Stimulated activated CD4-positive, alpha-beta T cell treated with anti-CD3 and anti-CD28 coated beads, Interleukin-1b, Interleukin-23, amount 100 ng/mL, for 48 hours (primary cell): ENCODE measurements at regions not wholly inside any gene's neighbourhood (a gene's known extent, or its start where the extent isn't known, plus 50 kb on each side); places are given as distances from the start of the nearest gene placed in this dataset.
"Not testable (repeated sequence)": the region's sequence is repeated elsewhere in the genome, so short reads cannot be mapped to it uniquely, and the experiment has no call there.

Experiments used
- DNase-seq: peaks from one replicate; pipeline ENCODE4 v3.0.0-alpha.2; 2020

DNA sequence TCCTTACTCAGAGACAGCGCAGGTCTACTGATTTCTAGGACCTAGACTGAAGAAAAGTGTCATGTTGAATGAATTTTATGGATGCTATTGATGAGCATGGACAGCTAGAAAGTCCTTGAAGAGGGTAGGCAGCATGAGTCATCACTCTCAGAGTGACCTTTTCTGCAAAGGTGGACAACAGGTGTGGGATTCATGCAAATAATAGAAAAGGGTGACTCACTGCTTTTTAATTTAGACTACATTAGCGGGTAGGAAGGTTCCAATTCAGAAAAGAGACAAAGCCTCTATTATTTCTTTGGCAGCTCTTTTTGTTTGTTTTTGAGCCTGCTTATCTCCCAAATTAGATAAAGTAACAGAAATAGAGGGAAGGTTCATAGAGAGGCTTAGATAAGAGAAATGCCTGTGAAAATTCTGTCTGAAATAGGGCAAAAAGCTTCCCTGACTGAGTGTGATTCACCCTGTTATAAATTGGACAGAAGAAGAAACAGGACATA lies 191.4 kb downstream of the TENT5A start:
- no peak for DNase-seq

GRCh38 chr6:81557811-81558210 lies 194.7 kb downstream of the TENT5A start:
- DNase-seq, result no peak

DNA sequence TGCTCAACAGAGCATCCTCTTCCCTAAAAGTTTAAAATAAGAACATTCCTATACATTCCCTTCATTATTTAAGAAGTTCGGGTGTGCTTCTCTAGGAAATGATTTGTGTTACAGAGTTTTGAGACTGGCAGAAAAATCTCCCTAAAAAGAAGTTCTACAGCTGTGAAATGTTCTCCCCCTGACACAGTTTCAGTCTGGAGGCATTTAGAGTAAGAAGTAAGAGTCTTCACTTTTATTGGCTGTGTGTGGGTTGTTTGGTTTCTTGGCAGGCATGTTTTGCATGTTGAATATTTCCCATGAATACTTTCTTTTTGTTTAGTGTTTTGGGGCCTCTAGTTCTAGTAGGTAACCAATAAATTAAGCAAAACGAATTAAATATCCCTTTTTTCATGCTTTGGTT lies 195.9 kb downstream of the TENT5A start:
- DNase-seq, result no peak

DNA sequence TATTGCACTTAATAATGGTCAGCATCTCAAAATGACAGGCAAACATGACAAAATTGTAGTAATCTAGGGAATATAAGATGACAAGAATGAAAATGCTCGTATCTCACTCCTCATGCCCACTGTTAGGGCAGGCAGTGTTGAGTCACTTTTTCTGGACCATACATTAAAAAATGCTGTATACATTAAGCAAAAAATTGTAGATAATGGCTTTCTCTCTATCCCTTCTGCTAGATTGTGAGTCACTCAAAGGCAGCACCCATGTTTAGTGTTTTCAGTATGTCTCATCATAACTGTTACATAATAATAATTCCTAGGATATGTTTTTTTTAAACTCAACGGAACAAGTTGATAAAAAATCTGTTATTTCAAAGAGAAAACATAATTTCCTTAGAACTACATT lies 199.3 kb downstream of the TENT5A start:
- no peak for DNase-seq

DNA sequence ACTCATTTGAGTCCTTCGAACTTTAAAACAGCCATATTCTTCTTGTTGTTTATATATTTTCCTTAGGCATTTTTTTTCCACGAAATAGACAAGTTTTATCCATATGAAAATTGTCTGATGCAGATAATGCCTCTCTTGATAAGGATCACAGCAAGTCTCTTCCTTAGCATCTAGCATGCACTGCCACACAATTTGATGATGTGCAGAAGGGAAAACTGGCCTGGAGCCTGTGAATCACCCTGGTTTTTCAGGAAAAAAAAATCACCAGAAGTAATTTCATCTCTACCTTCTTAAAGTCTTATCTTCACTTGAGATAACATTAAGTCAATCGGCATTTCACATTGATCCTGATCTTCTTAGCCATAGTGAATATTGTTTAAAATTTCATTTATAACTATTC lies 199.8 kb downstream of the TENT5A start:
- DNase-seq, result no peak

DNA sequence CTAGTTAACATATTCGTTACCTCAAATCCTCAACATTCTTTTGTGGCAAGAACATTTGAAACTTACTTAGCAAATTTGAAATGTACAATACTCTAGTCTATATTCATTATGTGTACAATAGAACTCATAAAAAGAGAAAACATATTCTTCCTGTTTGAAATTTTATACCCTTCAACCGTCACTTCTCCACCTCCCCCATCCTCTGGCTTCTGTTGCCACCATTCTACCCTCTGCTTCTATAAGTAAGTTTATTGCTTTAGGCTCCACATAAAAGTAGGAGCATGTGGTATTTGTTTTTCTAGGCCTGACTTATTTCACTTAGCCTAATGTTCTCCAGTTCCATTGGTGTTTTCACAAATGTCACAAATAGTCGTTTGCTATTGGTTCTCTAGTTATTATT lies 205.3 kb downstream of the TENT5A start:
- no peak for DNase-seq

DNA sequence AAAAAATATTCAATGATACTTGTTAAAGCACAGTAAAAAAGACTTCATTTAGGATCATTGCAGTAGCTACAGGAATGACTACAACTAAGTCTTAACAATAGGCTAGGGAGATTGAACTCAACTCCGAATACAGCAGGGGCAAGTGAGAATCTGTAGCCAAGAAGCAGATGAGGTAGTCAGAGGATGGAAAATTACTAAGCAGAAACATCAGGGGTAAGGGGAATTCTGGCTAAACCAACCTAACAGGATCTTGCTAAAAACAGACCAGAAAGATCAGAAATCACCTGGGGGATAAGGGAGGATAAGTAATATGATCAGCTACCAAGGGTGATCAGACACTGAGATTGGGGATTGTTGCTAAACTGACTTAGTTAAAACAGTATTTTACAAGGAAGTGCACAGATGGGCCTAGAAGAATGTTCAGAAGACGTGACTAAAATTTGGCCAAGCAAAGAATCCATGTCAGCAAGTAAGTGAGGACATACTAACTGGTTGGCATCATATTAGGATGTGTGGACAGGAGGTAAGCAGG lies 217.5 kb downstream of the TENT5A start:
- DNase-seq, result no peak

GRCh38 chr6:81531869-81532561 lies 220.5 kb downstream of the TENT5A start:
- DNase-seq, result no peak

- DNase-seq, result no peak
Measured at GRCh38 chr6:81517455-81517854, 235.0 kb downstream of the TENT5A start.

GRCh38 chr6:81515562-81516453 lies 236.7 kb downstream of the TENT5A start:
- DNase-seq, result no peak

DNA sequence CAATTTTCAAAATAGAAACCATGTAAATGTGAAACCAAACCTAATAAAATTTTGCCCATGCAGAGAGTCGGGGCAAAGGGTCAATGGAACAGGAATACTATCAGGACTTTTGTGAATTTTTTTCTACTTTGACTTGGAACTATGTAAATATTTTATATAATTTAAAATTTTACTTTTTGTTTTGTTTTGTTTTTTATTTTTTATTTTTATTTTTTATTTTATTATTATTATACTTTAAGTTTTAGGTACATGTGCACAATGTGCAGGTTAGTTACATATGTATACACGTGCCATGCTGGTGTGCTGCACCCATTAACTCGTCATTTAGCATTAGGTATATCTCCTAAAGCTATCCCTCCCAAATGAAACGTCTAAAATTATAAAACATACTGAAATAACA lies 238.3 kb downstream of the TENT5A start:
- DNase-seq, result not testable (repeated sequence)

DNA sequence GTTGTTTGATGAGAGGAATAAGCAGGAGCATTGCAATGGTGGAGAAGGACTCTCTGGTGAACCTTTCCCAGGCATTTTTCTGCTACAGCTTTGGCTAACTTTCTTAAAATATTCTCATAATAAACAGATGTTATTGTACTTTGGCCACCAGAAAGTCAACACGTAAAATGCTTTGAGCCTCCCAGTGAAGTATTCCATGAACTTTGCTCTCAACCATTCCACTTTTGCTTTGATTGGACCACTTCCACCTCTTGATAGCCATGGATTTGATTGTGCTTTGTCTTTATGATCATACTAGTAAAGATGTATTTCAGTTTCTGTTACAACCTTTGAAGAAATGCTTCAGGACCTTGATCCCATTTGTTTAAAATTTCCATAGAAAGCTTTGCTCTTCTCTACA lies 241.1 kb downstream of the TENT5A start:
- no peak for DNase-seq

GRCh38 chr6:81495999-81496398 lies 256.5 kb downstream of the TENT5A start:
- no peak for DNase-seq

GRCh38 chr6:81491454-81492101 lies 260.9 kb downstream of the TENT5A start:
- no peak for DNase-seq

DNA sequence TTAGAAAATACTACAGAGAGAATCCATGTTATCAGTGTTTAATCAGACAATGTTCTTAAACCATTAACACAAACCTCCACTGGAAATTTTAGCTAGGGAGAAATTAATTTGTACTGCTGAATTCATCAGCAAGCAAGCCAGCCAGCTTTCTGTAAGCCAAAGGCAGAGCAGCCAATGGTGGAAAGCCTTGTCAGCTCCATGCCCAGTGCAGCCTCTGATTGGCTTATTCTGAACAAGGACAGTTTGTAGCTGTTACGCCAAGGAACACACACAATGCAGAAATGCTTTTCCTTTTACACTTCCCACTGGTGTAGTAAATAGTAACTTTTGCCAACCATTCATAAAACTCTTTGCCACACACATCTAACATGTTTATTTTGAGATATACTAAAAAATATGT lies 265.0 kb downstream of the TENT5A start:
- DNase-seq, result no peak

- DNase-seq, result no peak
Measured at GRCh38 chr6:81486234-81486633, 266.2 kb downstream of the TENT5A start.

DNA sequence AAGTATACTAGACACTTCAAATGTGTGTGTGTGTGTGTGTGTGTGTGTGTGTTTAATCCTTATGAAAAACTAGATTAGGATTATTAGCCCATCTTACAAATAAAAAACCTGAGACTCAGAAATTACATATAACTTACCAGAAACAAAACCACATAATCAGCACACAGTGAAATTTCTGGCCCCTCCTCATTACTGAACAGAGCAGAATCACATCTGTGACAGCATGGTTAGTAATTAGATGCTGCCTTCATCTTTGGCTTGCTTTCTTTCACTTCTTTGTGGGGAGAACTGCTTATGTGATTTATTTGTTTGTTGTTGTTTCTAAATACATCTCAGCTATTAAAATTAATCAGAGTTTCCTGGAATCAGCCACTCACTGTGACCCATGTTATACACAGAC lies 267.1 kb downstream of the TENT5A start:
- DNase-seq, result no peak

GRCh38 chr6:81484251-81484650 lies 268.2 kb downstream of the TENT5A start:
- no peak for DNase-seq

GRCh38 chr6:81480139-81480538 lies 272.3 kb downstream of the TENT5A start:
- DNase-seq, result no peak

DNA sequence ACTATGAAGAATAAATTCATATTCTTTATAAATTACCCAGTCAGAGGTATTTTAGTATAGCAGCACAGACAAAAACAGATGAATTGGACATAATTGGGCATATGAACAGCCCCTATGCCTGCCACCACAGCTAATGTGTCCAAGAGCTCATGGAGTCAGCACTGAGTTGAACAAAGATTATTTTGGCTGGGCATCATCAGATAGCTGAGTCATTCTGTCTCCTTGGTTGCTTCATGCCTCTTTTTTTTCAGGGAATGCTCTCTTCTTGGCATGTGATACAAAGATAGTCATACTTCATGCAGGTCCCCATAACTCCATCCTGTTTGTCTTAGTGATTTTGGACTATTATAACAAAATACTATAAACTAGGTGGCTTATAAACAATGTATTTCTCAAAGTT lies 275.6 kb downstream of the TENT5A start:
- DNase-seq, result no peak

DNA sequence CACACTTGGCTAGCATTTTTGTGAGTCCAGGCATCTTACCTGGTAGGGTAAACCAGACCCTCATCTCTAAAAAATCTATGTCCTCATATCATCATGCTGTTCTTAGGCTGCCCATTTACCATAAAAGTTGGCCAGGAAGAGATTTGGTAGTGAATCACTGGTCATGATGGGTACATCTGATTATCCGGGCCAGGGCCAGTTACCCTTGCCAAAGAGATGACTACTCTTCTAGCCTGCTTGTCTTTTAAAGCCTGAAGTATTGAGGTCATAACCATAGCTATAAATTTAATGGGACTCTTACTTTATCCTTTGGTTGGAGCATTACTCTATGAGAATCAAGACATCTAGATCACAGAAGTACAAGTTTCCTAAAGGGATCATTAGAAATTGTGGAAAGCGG lies 276.8 kb downstream of the TENT5A start:
- no peak for DNase-seq

DNA sequence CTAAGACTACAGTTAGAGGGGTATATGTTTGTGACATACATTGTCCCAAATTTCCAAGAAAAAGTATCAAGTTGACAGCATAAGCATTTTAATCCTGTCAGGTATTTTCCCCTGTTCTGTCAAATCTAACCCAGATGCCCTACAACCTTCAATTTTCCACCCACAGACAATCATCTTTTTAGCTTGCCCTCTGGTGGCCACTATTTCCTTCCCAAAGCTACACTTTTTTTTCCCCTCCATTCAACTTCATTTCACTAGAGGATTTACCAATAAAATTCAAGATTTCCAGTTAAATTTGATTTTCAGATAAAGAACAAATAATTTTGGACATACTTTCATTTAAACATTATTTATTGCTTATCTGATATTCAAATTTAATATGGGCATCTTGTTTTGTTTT lies 286.6 kb downstream of the TENT5A start:
- DNase-seq, result no peak

DNA sequence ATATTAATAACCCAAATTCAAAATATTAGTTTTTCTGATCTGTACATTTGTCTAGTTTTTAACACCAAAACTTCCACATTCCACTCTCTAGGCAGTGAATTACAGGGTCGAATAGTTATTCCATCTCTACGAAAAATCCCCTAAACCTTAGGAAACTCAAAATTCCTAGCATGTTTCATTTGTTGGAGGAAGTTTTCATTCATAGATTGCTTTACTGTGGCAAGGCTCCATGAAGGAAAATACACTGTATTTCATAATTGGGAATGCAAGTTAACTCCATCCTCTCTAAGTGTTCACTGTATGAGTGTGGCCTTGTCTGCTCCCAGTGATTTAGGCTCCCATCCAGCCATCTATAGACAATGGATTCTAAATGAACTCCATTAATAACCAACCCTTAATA lies 296.1 kb downstream of the TENT5A start:
- DNase-seq, result no peak

DNA sequence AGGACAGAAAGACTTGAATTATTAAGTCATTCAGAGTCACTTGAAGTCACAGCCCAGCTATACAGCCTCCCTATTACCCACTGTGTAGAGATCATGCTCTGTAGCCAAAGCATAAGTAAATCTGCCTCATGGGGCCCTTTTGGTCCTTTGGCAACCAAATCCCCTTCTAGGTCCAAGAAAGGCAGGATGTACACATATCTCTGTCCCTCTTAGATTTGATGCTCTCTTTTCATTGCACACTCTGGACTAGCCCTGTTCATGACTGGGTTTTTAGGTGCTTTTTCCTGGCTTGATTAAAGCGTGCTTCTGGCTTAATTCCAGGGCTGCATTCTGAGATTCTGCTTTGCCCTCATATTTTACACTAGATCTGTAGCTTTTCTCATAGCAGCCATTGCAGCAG lies 296.8 kb downstream of the TENT5A start:
- no peak for DNase-seq
